Mucosa of descending colon (tissue), 3 donors: ENCODE measurements at regions not wholly inside any gene's neighbourhood (a gene's known extent, or its start where the extent isn't known, plus 50 kb on each side); places are given as distances from the start of the nearest gene placed in this dataset.
"Not testable (repeated sequence)": the region's sequence is repeated elsewhere in the genome, so short reads cannot be mapped to it uniquely, and the experiment has no call there.

ENCODE experiments used
- ATAC-seq: fragments of 200-7000 bp; cut with Tn5 transposase; one replicate; pipeline ENCODE4 v1.9.1; 2020; ENCODE audit warnings: mild to moderate bottlenecking, moderate library complexity
- DNase-seq, 3 donors: peaks; one replicate each; pipeline ENCODE4 v3.0.0-alpha.2; 2020
- H3K36me3 ChIP-seq: fragments of 200-600 bp; one replicate; pipeline ENCODE4 v1.8.0; 2021; ENCODE audit warnings: low read depth, mild to moderate bottlenecking
- H3K4me1 ChIP-seq: fragments of 200-600 bp; one replicate; pipeline ENCODE4 v1.8.0; 2021; ENCODE audit warnings: low read depth, mild to moderate bottlenecking
- H3K4me3 ChIP-seq: fragments of 200-600 bp; one replicate; pipeline ENCODE4 v1.8.0; 2021; ENCODE audit warnings: mild to moderate bottlenecking
- H3K9me3 ChIP-seq: fragments of 200-600 bp; one replicate; pipeline ENCODE4 v1.8.0; 2021; ENCODE audit warnings: mild to moderate bottlenecking
- intact Hi-C, 2 donors: fragments of 100-400 bp; cut with DNase I in 1 of 2; cut with micrococcal nuclease in 1 of 2; formaldehyde crosslinking; loops; one replicate each; pipeline versions ENCODE4 v1.11.0 to v1.11.1; 2022; cut with DNase I, micrococcal nuclease
- TF ChIP-seq, protein P1 (sequence below): fragments of 200-600 bp; IDR thresholded peaks from one replicate; pipeline ENCODE4 v1.8.0; 2022; ENCODE audit warnings: antibody characterized with exemption, mild to moderate bottlenecking
- donor health status: DM: no; HTN: no; CAD: no; lungs with moderate emphysema.
- donor health status: DM: no; HTN: no; CAD: no.
- donor health status: DM: no; HTN: yes; CAD: no.

DNA sequence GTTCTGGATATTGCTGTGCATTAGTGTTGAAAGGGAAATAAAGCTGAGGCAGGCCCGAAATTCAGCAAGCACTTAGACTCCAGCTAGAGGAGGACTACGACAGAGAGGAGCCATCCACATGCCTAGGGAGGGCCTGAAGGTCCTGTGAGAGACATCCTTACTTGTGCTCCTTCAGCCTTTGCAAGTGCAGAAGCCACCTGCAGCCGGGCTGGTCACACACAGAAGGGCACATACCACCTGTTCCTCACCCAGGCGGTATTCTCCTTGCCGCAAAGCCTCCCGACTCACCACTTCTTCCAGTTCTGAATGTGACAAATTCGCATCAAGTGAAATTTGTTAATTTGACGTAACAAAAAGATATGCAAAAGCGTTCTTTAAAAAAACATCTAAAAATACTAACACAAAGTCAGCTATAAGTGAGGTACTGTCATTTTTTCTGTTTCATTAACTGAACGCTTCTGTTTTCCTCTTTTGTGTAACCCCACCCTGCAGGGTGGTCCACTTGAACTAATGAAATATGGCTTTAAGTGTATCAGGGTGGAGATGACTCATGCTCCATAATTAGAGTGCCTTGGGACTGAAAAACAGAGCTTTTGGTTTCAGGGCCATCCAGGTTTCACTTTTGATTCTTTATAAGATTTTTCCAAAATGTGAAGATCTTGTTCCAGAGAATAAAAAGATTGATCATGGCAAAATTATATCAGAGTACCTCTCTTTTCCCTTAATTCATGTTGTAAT lies 467.9 kb upstream of the ATP11B start:
- no peaks in the 10 kb centered on the region for H3K4me1 ChIP-seq
- no peak for ATAC-seq
- TF ChIP-seq, protein P1, sequence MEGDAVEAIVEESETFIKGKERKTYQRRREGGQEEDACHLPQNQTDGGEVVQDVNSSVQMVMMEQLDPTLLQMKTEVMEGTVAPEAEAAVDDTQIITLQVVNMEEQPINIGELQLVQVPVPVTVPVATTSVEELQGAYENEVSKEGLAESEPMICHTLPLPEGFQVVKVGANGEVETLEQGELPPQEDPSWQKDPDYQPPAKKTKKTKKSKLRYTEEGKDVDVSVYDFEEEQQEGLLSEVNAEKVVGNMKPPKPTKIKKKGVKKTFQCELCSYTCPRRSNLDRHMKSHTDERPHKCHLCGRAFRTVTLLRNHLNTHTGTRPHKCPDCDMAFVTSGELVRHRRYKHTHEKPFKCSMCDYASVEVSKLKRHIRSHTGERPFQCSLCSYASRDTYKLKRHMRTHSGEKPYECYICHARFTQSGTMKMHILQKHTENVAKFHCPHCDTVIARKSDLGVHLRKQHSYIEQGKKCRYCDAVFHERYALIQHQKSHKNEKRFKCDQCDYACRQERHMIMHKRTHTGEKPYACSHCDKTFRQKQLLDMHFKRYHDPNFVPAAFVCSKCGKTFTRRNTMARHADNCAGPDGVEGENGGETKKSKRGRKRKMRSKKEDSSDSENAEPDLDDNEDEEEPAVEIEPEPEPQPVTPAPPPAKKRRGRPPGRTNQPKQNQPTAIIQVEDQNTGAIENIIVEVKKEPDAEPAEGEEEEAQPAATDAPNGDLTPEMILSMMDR, result no peak
- DNase-seq, result no peak
- H3K9me3 ChIP-seq, result no peaks in the 10 kb centered on the region
- H3K36me3 ChIP-seq, result no peaks in the 10 kb centered on the region
- no peak overlapping the region for H3K4me3 ChIP-seq
- intact Hi-C loops, result no loop called here

DNA sequence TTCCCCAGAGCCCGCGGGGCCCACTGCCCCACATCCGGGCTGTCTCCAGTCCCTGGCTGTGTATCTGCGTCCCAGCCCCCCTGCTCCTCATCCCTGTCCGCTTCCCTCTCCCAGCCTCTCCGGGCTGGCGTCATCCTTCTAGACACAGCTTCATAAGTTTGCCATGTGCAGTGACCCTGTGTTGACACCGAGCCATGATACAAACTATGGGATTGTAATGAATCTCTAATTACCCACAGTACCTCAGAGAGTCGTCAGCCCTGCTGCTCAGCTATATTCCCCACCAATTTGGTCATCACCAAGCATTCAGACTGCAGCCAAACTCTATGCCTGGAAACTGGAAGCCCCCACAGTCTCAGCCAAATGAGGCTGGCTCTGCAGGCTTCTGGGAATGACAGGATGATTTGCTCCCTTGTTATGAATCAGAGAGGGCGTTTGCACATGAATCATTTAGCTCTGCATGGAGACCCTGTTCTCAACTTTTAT lies 466.1 kb upstream of the ATP11B start:
- H3K4me1 ChIP-seq, result no peaks in the 10 kb centered on the region
- H3K36me3 ChIP-seq, result no peaks in the 10 kb centered on the region
- H3K4me3 ChIP-seq, result no peak overlapping the region
- intact Hi-C loops, result no loop called here
- H3K9me3 ChIP-seq, result no peaks in the 10 kb centered on the region
- DNase-seq (peak in 1 of 3 donors; percentile 25), ATAC-seq (no peak)
- TF ChIP-seq, protein P1, result no peak

DNA sequence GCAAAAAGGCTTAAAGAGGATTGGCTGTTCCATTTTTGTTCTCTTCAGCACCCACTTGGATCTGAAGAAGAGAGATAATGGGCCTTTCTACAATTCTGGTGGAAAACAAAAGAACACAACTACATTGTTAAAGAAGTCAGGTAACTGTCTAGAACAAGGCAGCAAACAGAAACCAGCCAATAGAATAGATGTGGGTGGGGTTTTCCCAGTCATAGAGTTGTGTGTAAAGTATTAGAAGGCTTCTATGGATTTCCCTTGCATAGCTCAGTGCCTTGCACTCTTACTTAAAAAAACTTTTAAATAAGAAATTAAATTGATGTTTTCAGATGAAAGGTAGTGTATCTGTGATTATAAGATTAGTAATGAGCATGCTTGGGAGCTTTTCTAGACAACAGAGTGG lies 462.7 kb upstream of the ATP11B start:
- intact Hi-C loops, result no loop called here
- Histone ChIP-seq H3K9me3 (no peaks in the 10 kb centered on the region), H3K4me3 (no peak overlapping the region), H3K4me1 (no peaks in the 10 kb centered on the region), H3K36me3 (no peaks in the 10 kb centered on the region)
- DNase-seq, result no peak
- TF ChIP-seq, protein P1, result no peak
- no peak for ATAC-seq

DNA sequence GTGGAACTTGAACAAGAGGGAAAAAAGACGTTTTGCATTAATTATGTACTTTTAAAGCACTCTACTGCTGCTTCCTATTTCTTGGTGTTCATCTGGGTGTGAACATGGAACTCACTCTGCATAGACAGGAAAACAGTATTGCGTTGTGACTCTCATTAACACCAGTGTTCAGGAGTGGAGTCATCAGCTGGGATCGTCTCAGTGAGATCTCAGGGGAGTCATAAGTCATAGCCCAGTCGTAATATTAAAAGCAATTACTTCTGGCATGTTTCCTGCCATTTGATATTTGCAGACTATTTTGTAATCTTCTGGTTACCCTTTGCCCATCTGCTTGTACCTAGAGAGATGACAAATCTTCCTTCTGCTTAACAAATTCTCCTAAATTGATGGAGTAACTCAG lies 462.0 kb upstream of the ATP11B start:
- Histone ChIP-seq H3K4me3 (no peak overlapping the region), H3K4me1 (no peaks in the 10 kb centered on the region), H3K36me3 (no peaks in the 10 kb centered on the region), H3K9me3 (no peaks in the 10 kb centered on the region)
- DNase-seq, result no peak
- ATAC-seq, result no peak
- intact Hi-C loops, result no loop called here
- TF ChIP-seq, protein P1, result no peak

DNA sequence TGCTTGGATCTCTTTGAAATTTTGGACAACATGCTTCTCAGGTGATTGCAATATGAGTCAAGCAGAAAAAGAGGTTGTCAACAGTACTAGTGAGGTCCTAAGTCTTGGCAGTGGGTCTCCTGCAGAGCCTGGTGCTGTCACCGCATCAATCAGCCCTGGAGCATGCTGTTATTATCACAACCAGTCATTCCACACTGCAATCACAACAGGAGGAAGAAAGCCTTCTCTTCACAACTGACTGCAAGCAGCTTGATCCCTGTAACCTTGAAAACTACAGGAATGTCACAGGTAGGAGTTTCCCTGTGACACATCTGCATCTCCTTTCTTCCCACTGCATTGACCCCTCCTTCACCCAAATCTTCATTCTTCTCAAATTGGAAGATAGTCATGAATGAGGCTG lies 451.1 kb upstream of the ATP11B start:
- Histone ChIP-seq H3K36me3 (no peaks in the 10 kb centered on the region), H3K4me3 (no peak overlapping the region), H3K9me3 (no peaks in the 10 kb centered on the region), H3K4me1 (no peaks in the 10 kb centered on the region)
- no peak for DNase-seq
- TF ChIP-seq, protein P1, result no peak
- no peak for ATAC-seq
- intact Hi-C loops, result no loop called here

GRCh38 chr3:182344026-182344425 lies 449.3 kb upstream of the ATP11B start:
- H3K36me3 ChIP-seq, intact Hi-C loops: not testable (repeated sequence)

More at GRCh38 chr3:182344026-182344425, 449.3 kb upstream of the ATP11B start:
- H3K4me1 ChIP-seq, H3K4me3 ChIP-seq, H3K9me3 ChIP-seq, DNase-seq, ATAC-seq: not testable (repeated sequence)
